Umbilical cord (tissue), 1 donor: ENCODE measurements at regions not wholly inside any gene's neighbourhood (a gene's known extent, or its start where the extent isn't known, plus 50 kb on each side); places are given as distances from the start of the nearest gene placed in this dataset.

Experiments
- DNase-seq: peaks from one replicate; pipeline ENCODE4 v3.0.0-alpha.2; 2015; ENCODE audit warnings: low spot score

DNA sequence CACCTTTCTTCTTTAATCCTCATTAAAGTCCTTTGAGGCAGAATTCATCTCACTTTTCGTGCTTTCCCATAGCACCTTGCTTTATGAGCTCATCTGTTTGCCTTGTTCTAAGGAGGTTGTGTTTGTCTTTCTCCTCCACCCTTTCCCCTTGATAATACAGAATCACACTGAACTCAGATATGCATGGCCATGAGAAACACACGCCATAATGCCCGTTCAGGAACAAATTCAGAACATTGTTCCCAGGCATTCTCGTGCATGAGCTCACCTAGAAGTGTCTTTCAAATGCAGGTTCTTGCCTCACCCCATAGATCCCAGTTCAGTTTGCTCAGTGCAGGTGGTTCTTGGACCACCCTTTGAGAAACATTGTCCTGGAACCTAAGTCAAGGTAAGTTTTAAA is 71.1 kb downstream of the TMEM114 start:
- DNase-seq = no peak

- DNase-seq = no peak
Observed at GRCh38 chr16:8517280-8517679, 73.0 kb downstream of the TMEM114 start.

GRCh38 chr16:8516471-8516870 is 73.8 kb downstream of the TMEM114 start:
- no peak for DNase-seq

- no peak for DNase-seq
Observed at GRCh38 chr16:8512941-8513624, 77.2 kb downstream of the TMEM114 start.

GRCh38 chr16:8511464-8511863 is 78.8 kb downstream of the TMEM114 start:
- DNase-seq = no peak

DNA sequence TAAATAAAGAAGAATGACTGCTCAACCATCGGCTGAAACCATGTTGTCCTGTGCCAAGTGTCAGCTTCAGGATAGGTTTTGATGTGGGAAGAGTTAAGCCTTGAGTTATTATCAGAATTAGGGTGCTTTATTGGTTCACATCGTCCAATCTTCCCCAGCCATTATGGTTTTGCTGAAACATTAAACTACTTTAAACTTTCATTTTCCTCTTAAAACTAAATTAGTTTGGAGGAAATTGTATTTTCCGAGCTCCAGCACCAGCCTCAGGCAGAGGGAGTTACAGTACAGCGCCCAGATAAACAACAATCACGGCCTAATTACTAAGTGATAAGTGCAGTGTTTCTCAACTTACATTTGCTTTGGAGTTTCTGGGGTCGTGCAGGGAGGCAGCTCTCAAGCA is 80.2 kb downstream of the TMEM114 start:
- DNase-seq = no peak

DNA sequence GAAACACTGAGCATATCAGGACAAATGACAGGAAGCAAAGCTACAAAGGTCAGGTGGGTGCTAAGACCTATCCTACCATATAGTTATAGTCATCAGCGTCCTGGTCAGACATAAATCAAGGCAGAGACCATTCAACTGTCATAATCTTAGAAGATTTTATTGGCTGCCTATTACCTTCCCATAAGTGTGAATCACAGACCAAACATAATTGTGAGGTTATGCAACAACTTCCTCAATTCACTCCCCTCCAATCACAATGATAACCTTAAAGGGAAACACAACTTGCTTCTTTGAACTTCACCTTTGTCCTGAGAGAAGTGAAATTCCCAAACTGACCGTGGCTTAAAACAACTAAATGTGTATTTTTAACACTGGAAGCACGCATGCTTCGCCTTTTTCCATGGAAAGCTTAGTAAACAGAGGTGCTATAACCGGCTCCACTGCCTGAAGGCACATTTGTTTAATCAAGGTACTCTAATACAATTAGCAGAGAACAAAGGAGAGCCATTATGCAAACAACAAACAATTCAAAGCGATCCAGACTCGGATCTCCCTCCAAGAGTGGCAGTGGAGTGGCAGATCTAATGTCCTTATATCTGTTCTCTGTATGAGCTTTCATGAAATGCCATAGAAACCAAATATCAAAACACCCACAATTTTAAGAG is 84.9 kb downstream of the TMEM114 start:
- DNase-seq = no peak

DNA sequence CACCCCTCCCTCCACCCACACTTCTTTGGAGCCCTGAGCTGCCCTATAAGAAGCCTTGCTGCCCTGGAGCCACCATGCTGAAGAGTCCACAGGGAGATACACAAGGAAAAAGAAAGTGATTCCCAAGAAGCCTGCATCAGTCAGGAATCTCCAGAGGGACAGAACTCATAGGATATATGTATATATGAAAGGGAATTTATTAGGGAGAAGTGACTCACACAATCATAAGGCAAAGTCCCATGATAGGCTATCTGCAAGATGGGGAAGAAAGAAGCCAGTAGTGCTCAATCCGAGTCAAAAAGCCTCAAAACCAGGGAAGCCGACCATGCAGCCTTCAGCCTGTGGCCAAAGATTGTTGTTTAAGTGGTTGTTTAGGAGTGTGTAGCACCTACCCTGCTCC is 87.9 kb downstream of the TMEM114 start:
- no peak for DNase-seq

- DNase-seq = no peak
Observed at GRCh38 chr16:8500351-8500750, 90.0 kb downstream of the TMEM114 start.

GRCh38 chr16:8496364-8496763 is 93.9 kb downstream of the TMEM114 start:
- no peak for DNase-seq

DNA sequence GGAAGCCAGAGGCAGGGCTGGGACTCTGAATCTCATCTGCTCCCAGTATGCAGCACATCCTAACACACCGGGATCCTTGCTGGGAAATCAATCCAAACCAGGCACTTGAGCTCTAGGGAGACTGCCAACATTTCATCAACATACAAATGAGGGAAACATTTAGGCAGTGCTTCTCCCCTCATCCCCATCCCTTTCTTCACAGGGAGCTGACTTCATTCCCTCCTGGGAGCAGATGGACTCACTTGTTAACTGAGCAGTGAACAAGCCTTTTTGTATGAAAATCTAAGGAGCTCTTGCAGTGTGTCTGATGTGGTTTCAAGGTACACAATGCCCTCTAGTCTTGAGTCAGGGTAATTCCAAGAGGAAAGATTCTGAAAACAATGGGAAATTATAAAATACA is 96.3 kb downstream of the TMEM114 start:
- peak; percentile 12 for DNase-seq

DNA sequence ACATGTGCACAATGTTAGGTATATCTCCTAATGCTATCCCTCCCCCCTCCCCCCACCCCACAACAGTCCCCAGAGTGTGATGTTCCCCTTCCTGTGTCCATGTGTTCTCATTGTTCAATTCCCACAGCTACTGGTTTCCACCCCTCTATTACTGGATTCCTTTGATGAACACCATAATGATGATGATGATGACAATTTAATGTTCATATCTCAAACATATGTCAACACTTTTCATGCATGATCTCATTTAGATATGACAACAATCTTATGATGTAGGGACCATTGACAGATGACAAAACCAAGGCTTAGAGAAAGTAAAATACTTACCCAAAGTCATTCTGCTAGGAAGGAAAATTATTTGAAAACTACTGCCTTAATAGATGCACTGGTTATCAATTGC is 97.6 kb downstream of the TMEM114 start:
- DNase-seq = no peak

DNA sequence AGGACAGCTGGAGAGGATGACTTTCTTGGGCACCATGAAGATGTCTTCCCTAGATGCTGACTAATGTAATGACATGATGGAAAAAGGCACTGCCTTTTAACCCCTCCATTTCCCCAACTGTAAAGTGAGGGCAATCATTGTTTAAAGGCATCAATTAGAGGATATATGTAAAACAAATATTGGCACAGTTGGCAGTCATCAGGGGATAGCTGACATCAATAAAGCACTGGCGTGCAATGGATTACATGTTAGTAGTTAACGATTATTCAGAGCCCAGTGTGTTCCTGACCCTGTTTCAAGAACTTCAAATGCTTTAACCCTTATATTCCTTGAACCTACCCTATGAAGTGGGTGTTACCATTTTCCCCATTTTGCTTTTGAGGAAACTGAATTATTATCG is 100.7 kb downstream of the TMEM114 start:
- no peak for DNase-seq

GRCh38 chr16:8486985-8487384 is 103.3 kb downstream of the TMEM114 start:
- DNase-seq = no peak

- DNase-seq = no peak
Observed at GRCh38 chr16:8483396-8483795, 106.9 kb downstream of the TMEM114 start.

DNA sequence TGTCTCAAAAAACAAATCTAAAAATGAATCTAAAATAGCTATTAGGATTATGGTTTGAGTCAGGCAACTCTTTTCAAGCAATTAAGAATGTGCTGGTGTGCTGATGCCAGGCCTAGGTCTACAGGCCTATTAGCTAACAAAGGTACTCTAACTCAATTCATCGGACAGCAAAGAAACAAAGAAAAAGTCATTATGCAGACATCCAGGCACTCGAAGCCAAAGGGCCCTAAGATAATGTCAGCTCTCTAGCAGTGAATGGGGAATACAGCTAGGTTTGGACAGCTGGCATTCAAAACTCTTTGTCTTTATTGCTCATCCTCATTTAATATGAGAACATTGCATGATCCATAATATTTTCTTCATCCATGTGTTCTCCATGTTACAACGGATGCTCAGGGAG is 108.5 kb downstream of the TMEM114 start:
- no peak for DNase-seq

DNA sequence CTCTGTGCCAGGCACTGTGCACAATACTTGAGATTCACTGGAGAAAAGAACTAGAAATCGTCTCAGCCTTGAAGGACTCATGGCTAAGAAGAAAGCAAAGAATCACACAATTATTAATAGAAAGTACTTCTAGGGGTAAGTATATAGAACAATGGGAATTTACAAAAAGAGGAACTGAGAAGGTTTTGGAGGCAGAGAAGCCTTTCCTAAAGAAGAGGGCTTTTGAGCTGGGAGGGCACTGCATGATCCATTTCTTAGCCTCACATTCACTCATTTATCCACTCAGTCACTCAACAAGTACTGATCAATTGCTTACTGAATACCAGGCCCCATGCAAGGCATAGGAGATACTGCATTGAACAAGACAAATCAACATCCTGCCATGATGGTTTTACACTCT is 113.5 kb downstream of the TMEM114 start:
- no peak for DNase-seq

DNA sequence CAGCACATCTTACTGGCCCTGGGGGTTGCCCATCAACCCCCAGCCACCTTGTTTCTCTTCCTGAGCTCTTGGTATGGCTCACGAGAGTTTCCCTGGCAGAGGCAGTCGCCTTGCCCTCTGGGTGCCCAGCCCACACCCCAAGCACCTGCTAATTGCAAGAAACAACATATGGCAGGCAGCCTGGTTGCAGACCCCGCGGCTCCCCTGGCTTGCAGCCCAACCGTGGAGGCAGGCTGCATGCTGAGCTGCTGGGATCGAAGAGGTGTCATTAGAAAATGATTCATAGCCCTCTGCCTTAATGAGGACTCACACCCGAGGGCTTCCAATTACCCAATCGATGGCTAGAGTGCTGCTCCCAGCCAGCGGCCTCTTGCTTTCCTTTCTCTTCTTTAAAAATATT is 115.7 kb downstream of the TMEM114 start:
- no peak for DNase-seq

DNA sequence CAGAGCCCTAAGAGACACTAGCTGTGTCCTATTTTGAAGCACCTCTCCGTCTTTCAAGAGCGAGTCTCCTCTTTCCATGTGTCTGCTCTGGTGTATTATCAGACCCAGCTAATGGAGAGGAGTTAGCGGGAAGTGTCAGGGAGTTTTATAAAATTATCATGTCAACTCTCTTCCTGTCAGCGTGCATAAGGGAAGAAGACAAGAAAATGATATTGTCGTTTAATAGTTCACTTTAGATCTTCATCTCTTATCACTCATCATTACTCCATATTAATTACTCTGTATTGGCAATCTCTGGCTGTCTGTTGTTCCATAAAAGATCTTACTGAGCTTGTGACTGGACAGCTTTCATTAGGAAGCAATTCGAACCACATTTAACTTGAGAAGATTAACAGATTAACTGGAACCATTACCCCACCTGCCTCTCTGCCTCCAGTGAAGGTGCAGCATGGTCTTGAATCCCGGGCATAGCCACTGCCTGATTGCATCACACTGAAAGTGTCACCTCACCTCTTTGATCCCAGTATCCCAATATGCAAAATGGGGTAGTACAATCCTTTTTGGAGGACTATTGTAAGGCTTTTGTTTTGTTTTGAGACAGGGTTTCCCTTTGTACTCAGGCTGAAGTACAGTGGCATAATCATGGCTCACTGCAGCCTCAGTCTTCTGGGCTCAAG is 121.1 kb downstream of the TMEM114 start:
- DNase-seq = no peak

- DNase-seq = no peak
Observed at GRCh38 chr16:8464979-8465378, 125.3 kb downstream of the TMEM114 start.

DNA sequence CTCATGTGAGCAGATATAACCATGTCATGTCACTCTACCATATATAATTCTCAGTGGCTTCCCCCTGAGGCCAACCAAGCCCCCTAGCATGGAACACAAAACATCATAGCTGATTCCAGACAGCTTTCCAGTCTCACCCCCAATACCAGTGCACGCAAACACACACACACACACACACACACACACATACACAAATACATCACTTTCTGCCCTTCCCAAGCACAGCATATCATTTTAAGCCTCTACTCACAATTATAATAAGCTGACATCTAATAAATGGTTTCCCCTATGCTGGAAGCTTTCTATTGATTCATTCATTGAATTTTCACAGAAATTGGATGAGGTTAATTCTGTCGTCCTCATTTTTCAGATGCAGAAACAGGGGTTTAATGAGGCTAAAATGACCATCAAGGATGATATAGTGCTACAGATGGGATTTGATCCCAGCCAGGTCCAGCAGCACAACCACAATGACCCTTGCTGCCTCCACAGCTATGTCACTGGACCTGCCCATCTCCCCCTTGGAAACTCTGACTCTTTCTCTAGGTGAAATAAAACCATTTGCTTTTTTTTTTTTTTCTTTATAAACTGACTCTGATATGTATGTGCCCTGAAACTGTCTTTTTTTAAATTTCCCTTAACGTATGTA is 131.1 kb downstream of the TMEM114 start:
- no peak for DNase-seq

GRCh38 chr16:8458481-8459046 is 131.7 kb downstream of the TMEM114 start:
- no peak for DNase-seq
